GM19467 (cell line): ENCODE measurements at regions not wholly inside any gene's neighbourhood (a gene's known extent, or its start where the extent isn't known, plus 50 kb on each side); places are given as distances from the start of the nearest gene placed in this dataset.

Experiments used
- ATAC-seq: cut with Tn5 transposase; IDR thresholded peaks from one replicate; pipeline ENCODE4 v1.9.1; 2021; ENCODE audit warnings: mild to moderate bottlenecking, moderate library complexity; ENCODE audit not compliant: unreplicated experiment

- ATAC-seq = no peak
Observed at GRCh38 chr15:97525809-97526208, 434.7 kb upstream of the ARRDC4 start.

DNA sequence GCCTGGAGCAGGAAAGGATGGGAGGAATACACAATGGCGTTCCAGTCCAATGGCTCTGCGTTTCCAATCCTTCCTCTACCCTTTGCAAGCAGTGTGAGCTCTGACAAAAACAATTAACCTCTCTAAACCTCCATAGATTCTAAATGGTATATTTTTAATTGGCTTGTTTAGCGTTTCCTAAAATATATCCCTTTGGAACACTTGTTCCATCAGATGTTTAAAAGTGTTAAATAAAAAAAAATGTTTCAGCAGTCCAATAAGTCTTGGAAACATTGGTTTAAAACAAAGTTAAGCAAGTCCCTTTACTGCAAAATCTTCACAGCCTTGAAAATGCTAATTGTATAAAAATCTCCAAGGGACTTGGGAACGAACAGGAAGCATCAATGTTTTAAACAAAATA is 432.3 kb upstream of the ARRDC4 start:
- ATAC-seq = no peak

DNA sequence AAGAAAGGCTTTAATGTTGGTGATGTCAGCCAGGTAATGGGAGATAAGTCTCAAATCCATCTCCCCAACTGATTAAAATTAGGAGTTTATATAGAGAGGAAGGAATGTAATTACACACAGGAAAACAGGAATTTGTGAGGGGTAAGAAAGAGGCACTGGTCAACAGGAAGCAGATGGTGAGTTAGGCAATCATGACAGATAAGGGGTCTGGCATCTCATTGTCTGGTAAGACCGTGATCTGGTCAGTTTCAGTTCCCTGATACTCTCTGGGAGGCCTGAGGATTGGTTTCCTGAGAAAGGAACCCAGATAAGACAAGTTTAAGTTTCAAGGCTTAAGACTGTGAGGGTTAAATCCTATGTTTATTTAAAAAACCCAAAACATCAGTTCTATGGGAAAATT is 414.7 kb upstream of the ARRDC4 start:
- ATAC-seq = no peak

GRCh38 chr15:97547381-97547780 is 413.1 kb upstream of the ARRDC4 start:
- no peak for ATAC-seq

GRCh38 chr15:97561529-97561928 is 399.0 kb upstream of the ARRDC4 start:
- ATAC-seq = no peak

- no peak for ATAC-seq
Observed at GRCh38 chr15:97563516-97563915, 397.0 kb upstream of the ARRDC4 start.

DNA sequence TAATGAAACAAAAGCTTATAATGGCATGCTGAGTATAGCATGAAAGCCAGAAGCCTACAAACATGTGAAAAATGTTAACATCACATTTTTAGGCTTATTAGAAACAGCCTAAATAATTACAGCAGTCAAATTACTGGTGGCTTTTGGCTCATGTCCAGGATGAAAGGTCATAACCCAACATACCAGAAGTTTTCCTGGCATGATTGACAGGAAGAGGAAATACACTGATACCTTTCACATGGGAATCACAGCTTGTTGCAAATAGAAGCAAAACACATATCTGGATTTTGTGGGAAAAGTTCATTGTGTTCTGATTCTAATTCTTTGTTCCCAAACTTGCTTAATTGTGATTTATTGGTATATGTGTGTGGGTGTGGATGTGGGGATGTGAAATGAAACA is 393.5 kb upstream of the ARRDC4 start:
- no peak for ATAC-seq

DNA sequence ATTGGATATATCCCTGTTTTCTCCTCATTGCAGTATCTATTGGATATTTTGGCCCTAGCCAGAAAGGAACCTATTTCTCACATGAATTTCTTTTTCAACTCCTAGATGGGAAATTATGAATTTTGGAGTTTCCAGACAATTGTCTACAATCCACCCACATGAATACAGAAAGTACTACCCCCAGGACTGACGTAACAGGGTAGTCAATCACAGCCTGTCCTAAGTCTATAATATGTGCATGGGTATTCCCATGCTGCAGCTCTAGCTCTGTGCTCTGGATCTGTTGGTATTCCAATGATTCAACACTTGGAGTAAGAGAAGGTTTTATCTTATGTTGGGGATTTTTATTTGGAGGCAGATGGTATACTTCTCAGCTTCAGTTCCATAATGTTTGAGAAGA is 393.1 kb upstream of the ARRDC4 start:
- no peak for ATAC-seq

DNA sequence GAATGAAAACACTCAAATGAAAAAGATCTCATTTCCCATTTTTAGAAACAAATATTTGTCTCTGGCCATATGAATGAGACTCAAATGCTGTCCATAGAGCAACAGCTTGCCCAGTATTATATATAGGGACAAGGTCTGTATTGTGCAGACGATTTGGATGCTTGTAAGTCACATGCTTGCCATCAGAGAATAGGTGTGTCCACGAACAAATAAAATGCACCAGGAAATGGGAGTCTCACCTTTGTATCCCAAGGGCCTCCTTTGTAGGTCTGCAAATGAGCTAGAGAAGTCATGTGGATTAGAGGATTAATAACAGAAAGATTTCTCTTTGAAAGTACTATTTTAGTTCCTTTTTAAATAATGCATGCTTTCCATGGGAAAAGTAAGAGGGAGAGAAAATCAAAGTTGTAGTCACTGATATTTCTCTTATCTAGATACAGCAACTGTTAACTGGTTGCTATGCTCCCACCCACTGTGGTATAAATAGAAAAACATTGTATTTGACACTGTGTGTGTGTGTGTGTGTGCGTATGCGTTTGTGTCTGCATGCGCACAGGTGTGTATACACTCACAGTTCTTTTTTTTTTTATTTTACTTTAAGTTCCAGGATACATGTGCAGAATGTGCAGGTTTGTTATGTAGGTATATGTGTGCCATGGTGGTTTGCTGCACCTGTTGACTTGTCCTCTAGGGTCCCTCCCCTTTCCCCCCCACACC is 383.4 kb upstream of the ARRDC4 start:
- no peak for ATAC-seq

GRCh38 chr15:97585408-97585807 is 375.1 kb upstream of the ARRDC4 start:
- no peak for ATAC-seq

- ATAC-seq = no peak
Observed at GRCh38 chr15:97592778-97593177, 367.7 kb upstream of the ARRDC4 start.

DNA sequence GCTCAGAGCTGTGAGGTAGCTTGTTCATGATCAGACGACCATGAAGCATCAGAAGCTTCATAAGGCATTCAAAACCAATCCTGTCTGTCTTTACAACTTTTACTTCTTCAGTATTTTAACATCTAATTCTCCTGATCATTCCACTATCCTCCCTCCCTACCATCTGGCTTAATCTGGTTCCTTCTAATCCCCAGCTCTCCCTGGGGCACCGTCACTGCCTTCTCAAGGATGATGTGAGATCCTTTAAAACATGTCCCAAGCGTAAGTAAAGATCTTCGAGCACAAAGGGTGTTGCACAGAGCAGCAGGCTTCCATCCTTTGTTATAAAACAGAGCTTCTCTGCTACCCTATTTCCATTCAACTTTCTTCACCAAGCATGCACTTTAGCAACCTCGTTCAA is 362.7 kb upstream of the ARRDC4 start:
- ATAC-seq = no peak

GRCh38 chr15:97598353-97598798 is 362.1 kb upstream of the ARRDC4 start:
- ATAC-seq = no peak

- ATAC-seq = no peak
Observed at GRCh38 chr15:97600190-97600589, 360.3 kb upstream of the ARRDC4 start.

DNA sequence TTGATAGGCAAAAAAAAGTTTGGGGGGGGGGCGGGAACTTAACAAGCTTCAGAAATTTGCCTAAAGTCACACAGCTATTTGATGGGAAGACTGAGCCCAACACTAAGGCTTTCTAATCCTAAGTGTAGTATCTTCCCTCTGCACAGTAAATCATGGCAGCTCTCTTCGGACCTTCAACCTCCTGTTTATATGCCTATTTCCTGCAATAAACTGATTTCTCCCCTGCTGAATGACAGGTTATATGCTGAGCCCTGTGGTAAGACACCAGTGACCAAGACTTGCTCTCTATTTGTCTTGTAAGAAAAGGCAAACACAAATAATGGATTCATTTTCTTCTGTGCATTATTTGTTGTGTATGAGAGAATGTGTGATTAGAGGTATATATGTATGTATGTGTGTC is 355.8 kb upstream of the ARRDC4 start:
- ATAC-seq = no peak

- ATAC-seq = no peak
Observed at GRCh38 chr15:97615114-97615513, 345.4 kb upstream of the ARRDC4 start.

DNA sequence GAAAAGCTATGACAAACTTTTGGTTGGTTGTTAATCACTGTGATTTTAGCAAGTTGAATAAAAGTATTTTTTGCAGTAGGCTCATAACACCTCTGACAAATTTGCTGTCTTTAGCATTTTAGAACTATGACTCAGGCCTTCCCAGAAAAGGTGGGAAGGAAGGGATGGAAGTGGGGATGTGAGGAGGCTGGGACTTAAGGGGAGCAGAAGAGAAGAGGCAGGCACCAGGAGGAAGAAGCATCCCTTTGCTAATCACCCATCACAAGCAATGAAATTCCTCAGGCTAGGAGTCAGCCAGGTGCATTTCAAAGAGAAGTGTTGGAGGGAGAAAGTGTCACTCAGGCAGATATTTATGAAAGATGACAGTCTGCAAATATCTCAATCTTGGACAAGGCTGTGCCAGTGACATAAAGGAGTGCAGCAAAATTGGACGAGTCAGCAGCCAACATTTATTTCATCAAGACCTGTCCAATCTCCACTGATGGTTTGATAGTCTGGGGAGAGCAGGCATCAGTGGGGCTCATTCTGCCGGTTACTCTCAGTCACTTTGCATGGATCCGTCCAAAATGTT is 337.3 kb upstream of the ARRDC4 start:
- ATAC-seq = no peak

- ATAC-seq = no peak
Observed at GRCh38 chr15:97627634-97628033, 332.9 kb upstream of the ARRDC4 start.

GRCh38 chr15:97645758-97646157 is 314.7 kb upstream of the ARRDC4 start:
- ATAC-seq = no peak

- ATAC-seq = no peak
Observed at GRCh38 chr15:97648728-97649127, 311.8 kb upstream of the ARRDC4 start.

- ATAC-seq = no peak
Observed at GRCh38 chr15:97652041-97652440, 308.5 kb upstream of the ARRDC4 start.

- no peak for ATAC-seq
Observed at GRCh38 chr15:97652700-97653167, 307.8 kb upstream of the ARRDC4 start.

DNA sequence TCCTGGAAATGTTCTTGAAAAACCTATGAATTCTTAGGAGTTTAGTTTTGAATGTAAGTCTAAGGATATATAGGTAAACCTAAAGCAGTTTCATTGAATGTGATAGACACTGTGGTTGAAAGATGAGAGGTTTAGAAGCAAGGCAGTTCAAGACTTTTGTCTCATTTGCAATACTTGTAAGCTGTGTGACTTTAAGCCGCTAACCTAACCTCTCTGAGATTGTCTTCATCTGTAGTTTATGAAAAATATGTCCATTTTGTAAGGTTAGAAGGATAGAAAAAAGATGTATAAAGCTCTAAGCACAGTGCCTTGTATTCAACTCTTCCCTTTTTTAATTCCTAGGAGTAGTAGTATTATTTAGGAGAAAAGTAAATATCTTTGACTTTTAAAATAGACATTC is 306.6 kb upstream of the ARRDC4 start:
- no peak for ATAC-seq
